Neural cell (in vitro differentiated cells): ENCODE measurements at regions not wholly inside any gene's neighbourhood (a gene's known extent, or its start where the extent isn't known, plus 50 kb on each side); places are given as distances from the start of the nearest gene placed in this dataset.

Experiments used
- CTCF ChIP-seq: fragments of 450-650 bp; IDR thresholded peaks from 2 replicates; pipeline ENCODE4 v1.5.1; 2014; ENCODE audit warnings: antibody characterized with exemption, mild to moderate bottlenecking, moderate library complexity; ENCODE audit not compliant: poor library complexity, severe bottlenecking
- EZH2 ChIP-seq: fragments of 200-600, 300-800 bp; shearing (Covaris generic), sonication (generic); IDR thresholded peaks from 2 replicates; pipeline ENCODE4 v1.6.1; 2014; ENCODE audit warnings: antibody characterized with exemption, low read length, borderline replicate concordance, mild to moderate bottlenecking; ENCODE audit not compliant: insufficient read depth, poor library complexity, severe bottlenecking
- POLR2AphosphoS5 ChIP-seq: IDR thresholded peaks from 2 replicates; pipeline ENCODE4 v1.6.1; 2012

- TF ChIP-seq CTCF (no peak), EZH2 (no peak), POLR2AphosphoS5 (no peak)
These were observed 56.5 kb upstream of the NOTCH1 start for GRCh38 chr9:136602193-136602885.
